SK-N-SH (cell line): ENCODE measurements at regions not wholly inside any gene's neighbourhood (a gene's known extent, or its start where the extent isn't known, plus 50 kb on each side); places are given as distances from the start of the nearest gene placed in this dataset.

Source experiments
- CHD2 ChIP-seq: fragments of 150-350 bp; IDR thresholded peaks from 2 replicates; pipeline ENCODE4 v1.6.1; 2018; ENCODE audit warnings: low read length; ENCODE audit not compliant: partially characterized antibody
- CTCF ChIP-seq: fragments of 200-600 bp; sonication (generic); IDR thresholded peaks from 2 replicates; pipeline ENCODE4 v1.6.1; 2017; ENCODE audit warnings: antibody characterized with exemption, mild to moderate bottlenecking, moderate library complexity
- EZH2phosphoT487 ChIP-seq: fragments of 200-600 bp; sonication (generic); IDR thresholded peaks from 2 replicates; pipeline ENCODE4 v1.6.1; 2017; ENCODE audit warnings: low read depth, mixed run types, mild to moderate bottlenecking, antibody characterized with exemption, moderate library complexity, borderline replicate concordance
- FOSL2 ChIP-seq: IDR thresholded peaks from 2 replicates; pipeline ENCODE4 v1.4.0; 2012; ENCODE audit warnings: low read depth, mild to moderate bottlenecking, moderate library complexity, borderline replicate concordance
- GATA2 ChIP-seq: sonication (generic); formaldehyde crosslinking; IDR thresholded peaks from 2 replicates; pipeline ENCODE4 v1.5.0; 2020; ENCODE audit warnings: mild to moderate bottlenecking, missing genetic modification reagents
- JUND ChIP-seq: IDR thresholded peaks from 2 replicates; pipeline ENCODE4 v1.4.0; 2012
- POLR2AphosphoS5 ChIP-seq: IDR thresholded peaks from 2 replicates; pipeline ENCODE4 v1.6.1; 2012; ENCODE audit warnings: low read depth, low read length
- RAD21 ChIP-seq: IDR thresholded peaks from 2 replicates; pipeline ENCODE4 v1.6.1; 2012; ENCODE audit warnings: mild to moderate bottlenecking, low read length
- REST ChIP-seq: IDR thresholded peaks from 2 replicates; pipeline ENCODE4 v1.6.1; 2012; ENCODE audit warnings: mild to moderate bottlenecking, low read depth, low read length, moderate library complexity
- TF ChIP-seq, protein P1 (sequence below): IDR thresholded peaks from 2 replicates; pipeline ENCODE4 v1.4.0; 2012; ENCODE audit warnings: low read depth

- TF ChIP-seq CTCF, result no peak
- no peak for TF ChIP-seq RAD21
- TF ChIP-seq JUND, result no peak
- no peak for TF ChIP-seq POLR2AphosphoS5
- TF ChIP-seq FOSL2, result no peak
- no peak for TF ChIP-seq REST
- no peak for TF ChIP-seq GATA2 (CRISPR knock-in tag)
- TF ChIP-seq, protein P1, sequence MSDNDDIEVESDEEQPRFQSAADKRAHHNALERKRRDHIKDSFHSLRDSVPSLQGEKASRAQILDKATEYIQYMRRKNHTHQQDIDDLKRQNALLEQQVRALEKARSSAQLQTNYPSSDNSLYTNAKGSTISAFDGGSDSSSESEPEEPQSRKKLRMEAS, result no peak
- TF ChIP-seq CHD2, result no peak
- no peak for TF ChIP-seq EZH2phosphoT487
These were observed 465.3 kb downstream of the C4orf33 start for GRCh38 chr4:129561280-129561679.
